Gastroesophageal sphincter (tissue), 4 donors: ENCODE measurements at regions not wholly inside any gene's neighbourhood (a gene's known extent, or its start where the extent isn't known, plus 50 kb on each side); places are given as distances from the start of the nearest gene placed in this dataset.

Source experiments
- ATAC-seq: fragments of 150-250 bp; one replicate; pipeline ENCODE4 v1.9.1; 2016; ENCODE audit warnings: mild to moderate bottlenecking, moderate library complexity
- H3K27ac ChIP-seq, 4 donors: fragments of 200-600 bp; sonication (generic) in 3 of 4; 1 replicate in 3 of 4; 2 replicates in 1 of 4; pipeline ENCODE4 v1.5.1; 2016 to 2019
- H3K27me3 ChIP-seq: fragments of 200-600 bp; sonication (generic); one replicate; pipeline ENCODE4 v1.5.1; 2019
- H3K36me3 ChIP-seq, 2 donors: fragments of 200-600 bp; sonication (generic); one replicate each; pipeline ENCODE4 v1.5.1; 2019; ENCODE audit warnings: control low read depth in 1 of 2
- H3K4me1 ChIP-seq, 3 donors: fragments of 200-600 bp; sonication (generic); 1 replicate in 2 of 3; 2 replicates in 1 of 3; pipeline ENCODE4 v1.5.1; 2016 to 2019; ENCODE audit warnings: control low read depth in 2 of 3
- H3K4me3 ChIP-seq, 2 donors: fragments of 200-600 bp; sonication (generic); one replicate each; pipeline ENCODE4 v1.5.1; 2019; ENCODE audit warnings: mild to moderate bottlenecking in 1 of 2, moderate library complexity in 1 of 2
- H3K9me3 ChIP-seq, 3 donors: fragments of 200-600 bp; sonication (generic); one replicate each; pipeline ENCODE4 v1.5.1; 2017 to 2019; ENCODE audit warnings: control low read depth in 2 of 3
- CTCF ChIP-seq, 4 experiments: fragments of 200-600 bp in 2 of 4; fragments of 450-650 bp in 2 of 4; sonication (generic) in 1 of 4; IDR thresholded peaks; one replicate each; pipeline ENCODE4 v1.5.1; 2017 to 2019; ENCODE audit warnings: antibody characterized with exemption in 4 of 4, mild to moderate bottlenecking in 2 of 4, moderate library complexity in 2 of 4
- EP300 ChIP-seq: sonication (generic); formaldehyde crosslinking; IDR thresholded peaks from one replicate; pipeline ENCODE4 v1.6.1; 2017; ENCODE audit warnings: antibody characterized with exemption, mild to moderate bottlenecking
- POLR2A ChIP-seq, 2 donors: fragments of 450-650 bp; IDR thresholded peaks; one replicate each; pipeline ENCODE4 v1.6.1; 2017; ENCODE audit warnings: antibody characterized with exemption in 2 of 2, mild to moderate bottlenecking in 2 of 2, moderate library complexity in 1 of 2
- POLR2AphosphoS5 ChIP-seq: sonication (generic); formaldehyde crosslinking; IDR thresholded peaks from one replicate; pipeline ENCODE4 v1.6.1; 2017; ENCODE audit warnings: antibody characterized with exemption
- WGBS, 2 donors: methylation state at CpG; one replicate each; pipeline ENCODE4 v1.1.5; 2018; ENCODE audit warnings: low coverage in 1 of 2; 5-methylcytosine and 5-hydroxymethylcytosine counted together

- WGBS, 2 donors = 13 to 33% methylated on average over 3 of the region's 3 CpGs
- Histone ChIP-seq H3K27me3 (peaks cover 18% of the 10 kb centered on the region), H3K27ac (no peak overlapping the region), H3K4me3 (no peak overlapping the region), H3K9me3 (no peaks in the 10 kb centered on the region), H3K4me1 (no peaks in the 10 kb centered on the region), H3K36me3 (no peaks in the 10 kb centered on the region)
- no peak for ATAC-seq
- TF ChIP-seq EP300 = no peak
- TF ChIP-seq POLR2A (IDR thresholded peaks at IDR 0.05) = no peak
- no peak for TF ChIP-seq POLR2AphosphoS5
- no peak for TF ChIP-seq CTCF (IDR thresholded peaks at IDR 0.05)
Observed at GRCh38 chr10:27410153-27410552, 94.0 kb upstream of the RAB18 start.

GRCh38 chr10:27407271-27407670, 96.8 kb upstream of the RAB18 start:
- no peak for TF ChIP-seq POLR2A (IDR thresholded peaks at IDR 0.05)
- no peak for TF ChIP-seq POLR2AphosphoS5
- TF ChIP-seq CTCF (IDR thresholded peaks at IDR 0.05) = no peak
- no peak for TF ChIP-seq EP300
- Histone ChIP-seq H3K36me3 (no peaks in the 10 kb centered on the region), H3K4me3 (no peak overlapping the region), H3K27me3 (no peaks in the 10 kb centered on the region), H3K4me1 (no peaks in the 10 kb centered on the region), H3K9me3 (no peaks in the 10 kb centered on the region), H3K27ac (no peak overlapping the region)
- WGBS, 2 donors = 90 to 100% methylated on average over 2 to 6 of the region's 6 CpGs
- ATAC-seq = no peak

GRCh38 chr10:27399871-27400270, 104.2 kb upstream of the RAB18 start:
- Histone ChIP-seq H3K36me3 (no peaks in the 10 kb centered on the region), H3K27ac (no peak overlapping the region), H3K27me3 (no peaks in the 10 kb centered on the region), H3K4me1 (no peaks in the 10 kb centered on the region), H3K9me3 (no peaks in the 10 kb centered on the region), H3K4me3 (no peak overlapping the region)
- ATAC-seq = no peak
- 62% methylated on average over 1 of the region's 1 CpG; no CpG with 5 or more reads in 1 of the 2 donors for WGBS, 2 donors
- no peak for TF ChIP-seq POLR2A (IDR thresholded peaks at IDR 0.05)
- TF ChIP-seq POLR2AphosphoS5 = no peak
- no peak for TF ChIP-seq CTCF (IDR thresholded peaks at IDR 0.05)
- TF ChIP-seq EP300 = no peak

- Histone ChIP-seq H3K27me3 (peaks cover 3% of the 10 kb centered on the region), H3K4me1 (no peaks in the 10 kb centered on the region), H3K27ac (no peak overlapping the region), H3K4me3 (no peak overlapping the region), H3K9me3 (no peaks in the 10 kb centered on the region), H3K36me3 (no peaks in the 10 kb centered on the region)
- no peak for ATAC-seq
- TF ChIP-seq POLR2AphosphoS5 (no peak), CTCF (IDR thresholded peaks at IDR 0.05) (no peak), POLR2A (IDR thresholded peaks at IDR 0.05) (no peak), EP300 (no peak)
- 67 to 77% methylated on average over 1 to 4 of the region's 4 CpGs for WGBS, 2 donors
Observed at GRCh38 chr10:27393961-27394360, 110.1 kb upstream of the RAB18 start.

- H3K36me3 ChIP-seq = no peaks in the 10 kb centered on the region
- TF ChIP-seq EP300 = no peak
- no peak for TF ChIP-seq CTCF (IDR thresholded peaks at IDR 0.05)
- TF ChIP-seq POLR2AphosphoS5 = no peak
- no peak for TF ChIP-seq POLR2A (IDR thresholded peaks at IDR 0.05)
- 88 to 100% methylated on average over 1 to 2 of the region's 2 CpGs for WGBS, 2 donors
- H3K4me3 ChIP-seq = no peak overlapping the region
- no peak for ATAC-seq
- no peaks in the 10 kb centered on the region for H3K4me1 ChIP-seq
- no peaks in the 10 kb centered on the region for H3K9me3 ChIP-seq
- no peak overlapping the region for H3K27ac ChIP-seq
- H3K27me3 ChIP-seq = peaks cover 3% of the 10 kb centered on the region
Observed at GRCh38 chr10:27392606-27393005, 111.5 kb upstream of the RAB18 start.
